Panc1 (cell line): ENCODE measurements at regions not wholly inside any gene's neighbourhood (a gene's known extent, or its start where the extent isn't known, plus 50 kb on each side); places are given as distances from the start of the nearest gene placed in this dataset.

ENCODE experiments used
- ATAC-seq: fragments of 200-7000 bp; cut with Tn5 transposase; 2 replicates; pipeline ENCODE4 v1.9.1; 2020; ENCODE audit warnings: mild to moderate bottlenecking, moderate library complexity
- BruUV-seq: library from RNA; stranded (reverse); fragments of 400-500 nt; replicated peaks from 2 replicates; lab custom pipeline; 2021; lab: Mats Ljungman, UMichigan
- CTCF ChIA-PET: fragments of 300-600 bp; sonication (Branson Sonifier 250); formaldehyde crosslinking; loops from one replicate; lab custom pipeline; 2022; ENCODE audit warnings: antibody characterized with exemption; lab: Charles Lee
- POLR2A ChIA-PET: fragments of 300-600 bp; sonication (Branson Sonifier 250); formaldehyde crosslinking; loops from one replicate; lab custom pipeline; 2022; ENCODE audit warnings: antibody characterized with exemption; lab: Charles Lee
- DNase-seq: peaks from one replicate; pipeline ENCODE4 v3.0.0-alpha.2; 2010; ENCODE audit warnings: low read depth, low spot score
- H3K27ac ChIP-seq: 2 replicates; pipeline ENCODE4 v1.5.1; 2011; ENCODE audit warnings: mild to moderate bottlenecking, low read length, inconsistent platforms
- H3K27me3 ChIP-seq: fragments of 200-500 bp; sonication (Bioruptor generic); 2 replicates; pipeline ENCODE4 v1.6.0; 2014; ENCODE audit warnings: low read length, inconsistent platforms; ENCODE audit not compliant: control insufficient read depth, insufficient read depth
- H3K36me3 ChIP-seq: fragments of 200-500 bp; sonication (Bioruptor generic); 2 replicates; pipeline ENCODE4 v1.5.1; 2014; ENCODE audit warnings: inconsistent platforms, mild to moderate bottlenecking, low read length, moderate library complexity; ENCODE audit not compliant: control insufficient read depth, insufficient read depth
- H3K4me1 ChIP-seq: 2 replicates; pipeline ENCODE4 v1.5.1; 2011; ENCODE audit warnings: inconsistent platforms, mild to moderate bottlenecking, low read length, moderate library complexity; ENCODE audit not compliant: control insufficient read depth, insufficient read depth
- H3K4me3 ChIP-seq, 2 experiments: 2 replicates each; pipeline ENCODE4 v1.5.1; 2011 to 2012; ENCODE audit warnings: low read depth in 2 of 2, low read length in 2 of 2, mild to moderate bottlenecking in 2 of 2, inconsistent platforms in 1 of 2, moderate library complexity in 1 of 2
- H3K9me3 ChIP-seq: fragments of 200-500 bp; sonication (Bioruptor generic); 2 replicates; pipeline ENCODE4 v1.5.1; 2014; ENCODE audit warnings: low read depth, mild to moderate bottlenecking, inconsistent platforms, low read length, moderate library complexity; ENCODE audit not compliant: control insufficient read depth, insufficient read depth
- CTCF ChIP-seq: fragments of 450-650 bp; IDR thresholded peaks from 2 replicates; pipeline ENCODE4 v1.5.1; 2017; ENCODE audit warnings: mild to moderate bottlenecking
- REST ChIP-seq, 2 experiments: IDR thresholded peaks; 2 replicates each; pipeline ENCODE4 v1.6.1; 2011 to 2012; ENCODE audit warnings: low read depth in 2 of 2, control low read depth in 1 of 2, low read length in 1 of 2, mild to moderate bottlenecking in 1 of 2, moderate library complexity in 1 of 2; ENCODE audit not compliant: insufficient read depth in 1 of 2
- SIN3A ChIP-seq: IDR thresholded peaks from 2 replicates; pipeline ENCODE4 v1.6.1; 2012; ENCODE audit warnings: low read depth, mild to moderate bottlenecking, low read length, moderate library complexity, borderline replicate concordance; ENCODE audit not compliant: insufficient read depth
- in situ Hi-C: cut with HindIII; loops from 2 replicates; pipeline ENCODE4 v1.10.0; 2016; ENCODE audit warnings: low sequenced_read_pairs, low pct_unique_long_range_greater_than_20kb
- intact Hi-C: fragments of 100-400 bp; cut with micrococcal nuclease; formaldehyde crosslinking; loops from one replicate; pipeline ENCODE4 v1.10.0; 2022; ENCODE audit not compliant: unreplicated experiment

GRCh38 chr1:171434717-171435346 is 50.5 kb upstream of the PRRC2C start:
- ChIA-PET CTCF (no interaction called here), POLR2A (no interaction called here)
- no peaks in the 10 kb centered on the region for H3K9me3 ChIP-seq
- no peak overlapping the region for H3K4me3 ChIP-seq
- ATAC-seq (no peak), DNase-seq (no peak)
- in situ Hi-C loops: no loop called here
- TF ChIP-seq REST (IDR thresholded peaks at IDR 0.05; ENCODE audit: insufficient read depth in 1 of 2, low read depth in 2 of 2, low read length in 1 of 2) (no peak), CTCF (no peak), SIN3A (no peak)
- H3K27ac ChIP-seq: no peak overlapping the region
- no peaks in the 10 kb centered on the region for H3K27me3 ChIP-seq
- no peaks in the 10 kb centered on the region for H3K36me3 ChIP-seq
- intact Hi-C loops: no loop called here
- BruUV-seq: no TSS peak
- H3K4me1 ChIP-seq: no peaks in the 10 kb centered on the region
